Psoas muscle (tissue), 7 donors: ENCODE measurements at regions not wholly inside any gene's neighbourhood (a gene's known extent, or its start where the extent isn't known, plus 50 kb on each side); places are given as distances from the start of the nearest gene placed in this dataset.

Experiments used
- ATAC-seq, 4 donors: fragments of 200-7000 bp; cut with Tn5 transposase; one replicate each; pipeline ENCODE4 v1.9.1; 2020; ENCODE audit warnings: moderate library complexity in 3 of 4, mild to moderate bottlenecking in 2 of 4
- DNase-seq, 2 donors: peaks; one replicate each; pipeline ENCODE4 v3.0.0-alpha.2; 2020
- H3K27ac ChIP-seq: fragments of 200-600 bp; one replicate; pipeline ENCODE4 v1.8.0; 2022
- H3K27me3 ChIP-seq, 3 donors: fragments of 200-600 bp in 1 of 3; one replicate each; pipeline versions ENCODE4 v1.6.1 to v1.8.0; 2013 to 2022; ENCODE audit warnings: low read length in 2 of 3, mild to moderate bottlenecking in 2 of 3, moderate library complexity in 1 of 3; ENCODE audit not compliant: insufficient read depth in 3 of 3
- H3K36me3 ChIP-seq, 2 donors: fragments of 200-600 bp in 1 of 2; one replicate each; pipeline versions ENCODE4 v1.6.1 to v1.8.0; 2013 to 2022; ENCODE audit warnings: low read depth in 1 of 2, mild to moderate bottlenecking in 1 of 2, moderate library complexity in 1 of 2; ENCODE audit not compliant: insufficient read depth in 1 of 2
- H3K4me1 ChIP-seq: fragments of 200-600 bp; one replicate; pipeline ENCODE4 v1.8.0; 2022
- H3K4me3 ChIP-seq: fragments of 200-600 bp; one replicate; pipeline ENCODE4 v1.8.0; 2022; ENCODE audit warnings: mild to moderate bottlenecking
- H3K9me3 ChIP-seq: fragments of 200-600 bp; one replicate; pipeline ENCODE4 v1.8.0; 2022
- CTCF ChIP-seq: fragments of 200-600 bp; IDR thresholded peaks from one replicate; pipeline ENCODE4 v1.8.0; 2022; ENCODE audit warnings: antibody characterized with exemption
- WGBS, 3 donors: extraction: QIAGEN DNeasy Blood & Tissue Kit; methylation state at CpG; one replicate each; pipeline versions ENCODE4 v1.1.6 to v1.1.7; 2013; 5-methylcytosine and 5-hydroxymethylcytosine counted together
- intact Hi-C, 2 donors: fragments of 100-400 bp; cut with DNase I; formaldehyde crosslinking; loops; one replicate each; pipeline versions ENCODE4 v1.11.0 to v1.14.2; 2022
- donor health status: healthy with polysubstance abuse.
- donor health status: DM: no; HTN: no; CAD: no; lungs with moderate emphysema.
- donor health status: Bipolar disorder and iron deficiency.
- donor health status: healthy.
- donor health status: DM: yes; HTN: yes; CAD: no.
- donor health status: DM: no; HTN: no; CAD: no.
- donor health status: DM: yes; HTN: yes; CAD: no.

GRCh38 chr22:34776817-34777216 lies 289.1 kb upstream of the ISX start:
- no peaks in the 10 kb centered on the region for H3K4me1 ChIP-seq
- no peaks in the 10 kb centered on the region for H3K9me3 ChIP-seq
- DNase-seq (no peak), ATAC-seq (no peak)
- 56 to 65% (median 61%) methylated on average over 3 of the region's 3 CpGs for WGBS, 3 donors
- no peak overlapping the region for H3K27ac ChIP-seq
- intact Hi-C loops, result no loop called here
- no peak for TF ChIP-seq CTCF
- H3K4me3 ChIP-seq, result no peak overlapping the region
- H3K27me3 ChIP-seq, result no peaks in the 10 kb centered on the region
- H3K36me3 ChIP-seq, result no peaks in the 10 kb centered on the region

- no peak for TF ChIP-seq CTCF
- Histone ChIP-seq H3K27ac (no peak overlapping the region), H3K9me3 (no peaks in the 10 kb centered on the region), H3K4me3 (no peak overlapping the region), H3K27me3 (no peaks in the 10 kb centered on the region), H3K4me1 (no peaks in the 10 kb centered on the region), H3K36me3 (no peaks in the 10 kb centered on the region)
- intact Hi-C loops, result no loop called here
- DNase-seq (no peak), ATAC-seq (no peak)
These were observed 284.3 kb upstream of the ISX start for GRCh38 chr22:34781681-34782080.

GRCh38 chr22:34783436-34783835 lies 282.5 kb upstream of the ISX start:
- H3K36me3 ChIP-seq, result no peaks in the 10 kb centered on the region
- no peak for TF ChIP-seq CTCF
- no peak overlapping the region for H3K27ac ChIP-seq
- intact Hi-C loops, result no loop called here
- H3K4me1 ChIP-seq, result no peaks in the 10 kb centered on the region
- no peak for ATAC-seq
- WGBS, 3 donors, result 41 to 52% (median 46%) methylated on average over 5 of the region's 5 CpGs
- H3K9me3 ChIP-seq, result no peaks in the 10 kb centered on the region
- no peak for DNase-seq
- no peak overlapping the region for H3K4me3 ChIP-seq
- no peaks in the 10 kb centered on the region for H3K27me3 ChIP-seq

GRCh38 chr22:34784056-34784455 lies 281.9 kb upstream of the ISX start:
- ATAC-seq (no peak), DNase-seq (no peak)
- no peaks in the 10 kb centered on the region for H3K9me3 ChIP-seq
- no peak overlapping the region for H3K4me3 ChIP-seq
- H3K27ac ChIP-seq, result no peak overlapping the region
- TF ChIP-seq CTCF, result no peak
- no peaks in the 10 kb centered on the region for H3K4me1 ChIP-seq
- WGBS, 3 donors, result 26 to 37% (median 35%) methylated on average over 3 of the region's 3 CpGs
- intact Hi-C loops, result no loop called here
- H3K27me3 ChIP-seq, result no peaks in the 10 kb centered on the region
- H3K36me3 ChIP-seq, result no peaks in the 10 kb centered on the region

- no peak overlapping the region for H3K4me3 ChIP-seq
- H3K9me3 ChIP-seq, result no peaks in the 10 kb centered on the region
- no peaks in the 10 kb centered on the region for H3K36me3 ChIP-seq
- H3K27me3 ChIP-seq, result peaks cover 0 to 8% (median 2%) of the 10 kb centered on the region in 3 donors
- DNase-seq (no peak), ATAC-seq (no peak)
- H3K27ac ChIP-seq, result no peak overlapping the region
- no peaks in the 10 kb centered on the region for H3K4me1 ChIP-seq
- intact Hi-C loops, result no loop called here
- 26 to 33% (median 26%) methylated on average over 5 of the region's 5 CpGs for WGBS, 3 donors
- TF ChIP-seq CTCF, result no peak
These were observed 268.1 kb upstream of the ISX start for GRCh38 chr22:34797826-34798225.
